Keratinocyte (primary cell): ENCODE measurements at regions not wholly inside any gene's neighbourhood (a gene's known extent, or its start where the extent isn't known, plus 50 kb on each side); places are given as distances from the start of the nearest gene placed in this dataset.

ENCODE experiments used
- DNase-seq: peaks from one replicate; pipeline ENCODE4 v3.0.0-alpha.2; 2011; ENCODE audit warnings: low read depth, missing footprints, low spot score
- FAIRE-seq: peaks from 2 replicates; lab custom pipeline; 2011; peaks lifted over from hg19 to GRCh38; lab: Jason Lieb, UNC
- H2AFZ ChIP-seq: 2 replicates; pipeline ENCODE4 v1.6.0; 2012; ENCODE audit warnings: low read length, control low read depth, inconsistent platforms; ENCODE audit not compliant: control insufficient read depth
- H3K27ac ChIP-seq: 2 replicates; pipeline ENCODE4 v1.5.1; 2011; ENCODE audit warnings: low read length; ENCODE audit not compliant: control insufficient read depth, insufficient read depth
- H3K27me3 ChIP-seq: 3 replicates; pipeline ENCODE4 v1.6.0; 2011; ENCODE audit warnings: low read length; ENCODE audit not compliant: control insufficient read depth, insufficient read depth; ENCODE audit errors: extremely low read depth
- H3K36me3 ChIP-seq, 2 experiments: 2 replicates in 1 of 2; 3 replicates in 1 of 2; pipeline ENCODE4 v1.5.1; 2011; ENCODE audit warnings: low read length in 2 of 2, mild to moderate bottlenecking in 1 of 2; ENCODE audit not compliant: control insufficient read depth in 2 of 2, insufficient read depth in 2 of 2; ENCODE audit errors: extremely low read depth in 1 of 2
- H3K4me1 ChIP-seq: 3 replicates; pipeline ENCODE4 v1.5.1; 2011; ENCODE audit warnings: low read length; ENCODE audit not compliant: control insufficient read depth, insufficient read depth; ENCODE audit errors: extremely low read depth
- H3K4me2 ChIP-seq: 3 replicates; pipeline ENCODE4 v1.6.0; 2011; ENCODE audit warnings: low read depth, low read length; ENCODE audit not compliant: control insufficient read depth, insufficient read depth; ENCODE audit errors: extremely low read depth
- H3K4me3 ChIP-seq, 3 experiments: fragments of 200-600 bp in 1 of 3; sonication (generic) in 1 of 3; 2 replicates in 2 of 3; 3 replicates in 1 of 3; pipeline ENCODE4 v1.5.1; 2011 to 2016; ENCODE audit warnings: low read length in 3 of 3, mild to moderate bottlenecking in 3 of 3, control low read depth in 2 of 3, inconsistent platforms in 1 of 3, low read depth in 1 of 3, mixed read lengths in 1 of 3, mixed run types in 1 of 3, moderate library complexity in 1 of 3; ENCODE audit not compliant: control insufficient read depth in 2 of 3, insufficient read depth in 2 of 3; ENCODE audit errors: extremely low read depth in 1 of 3
- H3K79me2 ChIP-seq: 2 replicates; pipeline ENCODE4 v1.6.0; 2012; ENCODE audit warnings: low read length; ENCODE audit not compliant: control insufficient read depth, insufficient read depth
- H3K9ac ChIP-seq: 3 replicates; pipeline ENCODE4 v1.6.0; 2011; ENCODE audit warnings: low read length; ENCODE audit not compliant: control insufficient read depth, insufficient read depth; ENCODE audit errors: extremely low read depth
- H3K9me1 ChIP-seq: 3 replicates; pipeline ENCODE4 v1.6.0; 2011; ENCODE audit warnings: low read length; ENCODE audit not compliant: control insufficient read depth, insufficient read depth; ENCODE audit errors: extremely low read depth
- H3K9me3 ChIP-seq: 2 replicates; pipeline ENCODE4 v1.5.1; 2012; ENCODE audit warnings: low read depth, low read length; ENCODE audit not compliant: control insufficient read depth
- H4K20me1 ChIP-seq: 3 replicates; pipeline ENCODE4 v1.6.0; 2011; ENCODE audit warnings: low read length; ENCODE audit not compliant: control insufficient read depth, insufficient read depth; ENCODE audit errors: extremely low read depth
- EZH2 ChIP-seq: IDR thresholded peaks from one replicate; pipeline ENCODE4 v1.6.1; 2012; ENCODE audit warnings: inconsistent platforms, mild to moderate bottlenecking, low read length, moderate library complexity
- dilution Hi-C: fragments of 300-500 bp; cut with MboI; formaldehyde crosslinking; loops from one replicate; pipeline ENCODE4 v1.7.0; 2020; ENCODE audit warnings: low sequenced_read_pairs; ENCODE audit not compliant: extremely low pct_ligation_motif_present
- TF ChIP-seq, protein P1 (sequence below), 3 experiments: IDR thresholded peaks in 1 of 3; conservative IDR thresholded peaks in 1 of 3; optimal IDR thresholded peaks in 1 of 3; 2 replicates in 2 of 3; 3 replicates in 1 of 3; pipeline versions ENCODE3 to v1.5.1; 2011; ENCODE audit warnings: low read length in 3 of 3, mild to moderate bottlenecking in 3 of 3, moderate library complexity in 2 of 3, control low read depth in 1 of 3, inconsistent platforms in 1 of 3; ENCODE audit not compliant: insufficient read depth in 2 of 3; ENCODE audit errors: extremely low read depth in 1 of 3

- no peaks in the 10 kb centered on the region for H3K79me2 ChIP-seq
- no peak overlapping the region for H3K4me2 ChIP-seq
- no peak overlapping the region for H3K9ac ChIP-seq
- H3K36me3 ChIP-seq: no peaks in the 10 kb centered on the region
- no peaks in the 10 kb centered on the region for H3K4me1 ChIP-seq
- no peak for DNase-seq
- no peaks in the 10 kb centered on the region for H3K9me1 ChIP-seq
- no peak for FAIRE-seq
- dilution Hi-C loops: no loop called here
- no peak overlapping the region for H3K4me3 ChIP-seq
- peaks cover 18% of the 10 kb centered on the region for H3K27me3 ChIP-seq
- H3K27ac ChIP-seq: no peak overlapping the region
- no peak overlapping the region for H2AFZ ChIP-seq
- no peaks in the 10 kb centered on the region for H3K9me3 ChIP-seq
- H4K20me1 ChIP-seq: no peaks in the 10 kb centered on the region
- TF ChIP-seq, protein P1, sequence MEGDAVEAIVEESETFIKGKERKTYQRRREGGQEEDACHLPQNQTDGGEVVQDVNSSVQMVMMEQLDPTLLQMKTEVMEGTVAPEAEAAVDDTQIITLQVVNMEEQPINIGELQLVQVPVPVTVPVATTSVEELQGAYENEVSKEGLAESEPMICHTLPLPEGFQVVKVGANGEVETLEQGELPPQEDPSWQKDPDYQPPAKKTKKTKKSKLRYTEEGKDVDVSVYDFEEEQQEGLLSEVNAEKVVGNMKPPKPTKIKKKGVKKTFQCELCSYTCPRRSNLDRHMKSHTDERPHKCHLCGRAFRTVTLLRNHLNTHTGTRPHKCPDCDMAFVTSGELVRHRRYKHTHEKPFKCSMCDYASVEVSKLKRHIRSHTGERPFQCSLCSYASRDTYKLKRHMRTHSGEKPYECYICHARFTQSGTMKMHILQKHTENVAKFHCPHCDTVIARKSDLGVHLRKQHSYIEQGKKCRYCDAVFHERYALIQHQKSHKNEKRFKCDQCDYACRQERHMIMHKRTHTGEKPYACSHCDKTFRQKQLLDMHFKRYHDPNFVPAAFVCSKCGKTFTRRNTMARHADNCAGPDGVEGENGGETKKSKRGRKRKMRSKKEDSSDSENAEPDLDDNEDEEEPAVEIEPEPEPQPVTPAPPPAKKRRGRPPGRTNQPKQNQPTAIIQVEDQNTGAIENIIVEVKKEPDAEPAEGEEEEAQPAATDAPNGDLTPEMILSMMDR (optimal IDR thresholded peaks at IDR 0.05 in 1 of 3, IDR thresholded peaks at IDR 0.05 in 1 of 3, conservative IDR thresholded peaks at IDR 0.05 in 1 of 3; ENCODE audit: extremely low read depth in 1 of 3, insufficient read depth in 2 of 3, low read length in 3 of 3): peak; percentile 13 to 59 (median 51)
- TF ChIP-seq EZH2: no peak
These were observed 177.9 kb downstream of the RPS24 start for GRCh38 chr10:78211561-78212051.

GRCh38 chr10:78212060-78212785 lies 178.6 kb downstream of the RPS24 start:
- Histone ChIP-seq H3K36me3 (no peaks in the 10 kb centered on the region), H3K4me1 (no peaks in the 10 kb centered on the region), H3K27ac (no peak overlapping the region), H2AFZ (no peak overlapping the region), H3K4me3 (no peak overlapping the region), H3K79me2 (no peaks in the 10 kb centered on the region), H3K9me1 (no peaks in the 10 kb centered on the region), H4K20me1 (no peaks in the 10 kb centered on the region), H3K9ac (no peak overlapping the region), H3K27me3 (peaks cover 19% of the 10 kb centered on the region), H3K4me2 (no peak overlapping the region), H3K9me3 (no peaks in the 10 kb centered on the region)
- dilution Hi-C loops: no loop called here
- TF ChIP-seq, protein P1 (optimal IDR thresholded peaks at IDR 0.05 in 1 of 3, IDR thresholded peaks at IDR 0.05 in 1 of 3, conservative IDR thresholded peaks at IDR 0.05 in 1 of 3; ENCODE audit: extremely low read depth in 1 of 3, insufficient read depth in 2 of 3, low read length in 3 of 3): no peak
- no peak for TF ChIP-seq EZH2
- FAIRE-seq (no peak), DNase-seq (no peak)
